Ecto neural progenitor cell (in vitro differentiated cells): ENCODE measurements at regions not wholly inside any gene's neighbourhood (a gene's known extent, or its start where the extent isn't known, plus 50 kb on each side); places are given as distances from the start of the nearest gene placed in this dataset.

Experiments used
- DNase-seq: peaks from one replicate; pipeline ENCODE4 v3.0.0-alpha.2; 2018; ENCODE audit warnings: low spot score

DNA sequence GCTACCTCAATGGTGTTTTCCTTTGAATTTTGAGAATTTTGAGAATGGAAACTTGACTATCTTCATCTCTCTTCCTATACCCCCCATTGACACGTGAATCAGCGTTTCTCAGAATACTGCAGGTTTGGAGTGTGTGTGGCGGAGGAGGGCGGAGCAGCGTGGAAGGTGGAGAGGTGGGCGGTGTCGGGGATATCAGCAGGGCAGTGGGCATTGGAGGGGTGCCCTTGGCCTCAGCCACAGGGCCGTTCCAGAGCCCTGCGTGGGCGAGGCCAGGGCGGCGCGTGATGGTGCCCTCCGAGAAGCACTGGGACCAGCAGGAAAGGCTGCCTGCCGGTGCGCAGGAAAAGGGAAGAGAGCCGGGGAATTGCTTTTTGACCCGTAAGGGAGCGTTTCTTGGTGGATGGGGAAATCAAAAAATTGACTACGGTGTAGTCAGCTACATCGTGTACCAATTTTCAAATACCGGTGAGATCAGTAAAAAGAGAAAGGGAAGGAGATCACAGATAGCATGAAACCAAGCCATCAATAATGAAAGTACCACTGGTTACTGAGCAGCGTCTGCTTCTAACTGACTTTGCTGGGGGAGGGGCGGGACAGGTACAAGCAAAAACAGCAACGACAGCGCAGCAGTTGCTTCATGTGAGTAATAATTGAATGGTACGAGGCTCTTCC is 82.7 kb upstream of the DUSP22 start:
- no peak for DNase-seq

DNA sequence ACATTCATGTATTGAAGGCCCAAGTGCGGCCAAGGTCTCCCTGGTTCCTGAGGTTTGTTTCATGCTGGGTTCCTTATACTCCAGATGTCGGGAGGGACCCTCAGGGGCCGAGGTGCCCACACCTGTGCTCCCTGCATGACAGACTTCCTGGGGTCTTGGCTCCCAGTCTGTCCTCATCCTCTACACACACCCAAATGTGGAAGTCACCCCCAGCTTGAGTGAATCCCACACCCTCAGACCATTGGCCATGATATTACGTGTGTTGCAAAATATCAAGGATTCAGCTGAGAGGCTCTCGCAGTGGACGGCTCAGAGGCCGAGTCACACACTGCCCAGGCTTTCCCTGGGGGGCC is 82.2 kb upstream of the DUSP22 start:
- DNase-seq, result no peak

GRCh38 chr6:210778-211374 is 81.4 kb upstream of the DUSP22 start:
- no peak for DNase-seq

DNA sequence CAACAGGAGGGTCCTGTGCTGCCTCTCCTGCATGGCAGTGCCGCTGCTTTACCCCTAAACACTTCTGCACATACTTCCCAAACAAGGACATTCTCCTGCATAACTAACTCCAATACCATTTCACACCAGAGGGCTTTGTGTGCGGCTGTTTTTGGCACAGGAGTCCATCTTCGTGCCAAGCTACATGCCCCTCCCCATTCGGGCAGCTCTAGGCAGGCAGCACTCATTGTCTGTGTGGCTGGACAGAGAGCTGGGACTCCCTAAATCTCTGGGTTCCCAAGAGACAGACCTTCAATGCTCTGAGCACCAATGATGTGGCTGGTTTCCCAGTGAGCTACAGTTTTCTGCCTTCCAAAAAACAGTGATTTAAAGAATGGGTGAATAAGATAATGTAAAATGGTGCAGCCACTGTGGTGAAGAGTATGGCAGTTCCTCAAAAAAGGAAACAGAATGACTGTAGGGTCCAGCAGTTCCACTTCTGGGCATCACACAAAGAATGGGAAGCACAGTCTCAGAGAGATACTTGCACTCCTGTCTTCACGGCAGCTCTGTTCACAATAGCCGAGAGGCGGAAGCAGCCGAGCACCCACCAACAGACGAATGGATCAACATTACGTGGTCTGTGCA is 80.3 kb upstream of the DUSP22 start:
- no peak for DNase-seq

DNA sequence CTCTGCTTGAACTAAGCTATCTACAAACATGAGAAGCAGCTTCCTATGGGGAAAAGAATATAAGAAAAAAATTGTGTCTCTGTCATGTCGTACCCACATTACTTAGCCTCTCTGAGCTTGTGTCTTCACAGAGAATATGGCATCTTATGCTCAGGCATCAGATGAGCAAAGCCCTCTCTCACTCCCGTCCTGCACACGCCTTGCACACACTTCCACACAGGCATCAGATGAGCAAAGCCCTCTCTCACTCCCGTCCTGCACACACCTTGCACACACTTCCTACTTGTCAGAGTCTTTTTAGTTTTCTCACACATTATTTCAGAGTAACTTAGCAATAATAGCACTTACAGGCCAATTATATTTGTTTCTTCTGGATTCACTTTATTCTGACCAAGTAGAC is 79.0 kb upstream of the DUSP22 start:
- no peak for DNase-seq

DNA sequence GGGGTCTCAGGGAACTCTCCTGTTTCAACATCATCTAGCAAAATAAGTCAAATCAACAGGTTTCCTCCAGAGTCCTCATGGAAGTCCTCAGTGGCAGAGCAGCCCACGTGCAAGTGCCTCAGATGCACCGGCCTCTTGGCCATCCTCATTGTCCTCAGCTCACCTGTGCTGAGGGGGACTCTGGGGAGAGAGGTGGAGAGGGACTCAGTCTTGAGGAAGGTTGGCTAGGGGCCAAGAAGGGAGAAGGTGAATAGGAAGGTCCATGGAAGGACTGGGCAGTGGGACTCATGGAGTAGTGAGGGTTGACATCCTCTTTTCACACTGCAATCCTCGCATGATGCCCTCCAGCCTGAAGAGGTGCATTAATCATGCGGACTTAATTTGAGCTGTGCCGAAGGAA is 77.9 kb upstream of the DUSP22 start:
- DNase-seq, result no peak

DNA sequence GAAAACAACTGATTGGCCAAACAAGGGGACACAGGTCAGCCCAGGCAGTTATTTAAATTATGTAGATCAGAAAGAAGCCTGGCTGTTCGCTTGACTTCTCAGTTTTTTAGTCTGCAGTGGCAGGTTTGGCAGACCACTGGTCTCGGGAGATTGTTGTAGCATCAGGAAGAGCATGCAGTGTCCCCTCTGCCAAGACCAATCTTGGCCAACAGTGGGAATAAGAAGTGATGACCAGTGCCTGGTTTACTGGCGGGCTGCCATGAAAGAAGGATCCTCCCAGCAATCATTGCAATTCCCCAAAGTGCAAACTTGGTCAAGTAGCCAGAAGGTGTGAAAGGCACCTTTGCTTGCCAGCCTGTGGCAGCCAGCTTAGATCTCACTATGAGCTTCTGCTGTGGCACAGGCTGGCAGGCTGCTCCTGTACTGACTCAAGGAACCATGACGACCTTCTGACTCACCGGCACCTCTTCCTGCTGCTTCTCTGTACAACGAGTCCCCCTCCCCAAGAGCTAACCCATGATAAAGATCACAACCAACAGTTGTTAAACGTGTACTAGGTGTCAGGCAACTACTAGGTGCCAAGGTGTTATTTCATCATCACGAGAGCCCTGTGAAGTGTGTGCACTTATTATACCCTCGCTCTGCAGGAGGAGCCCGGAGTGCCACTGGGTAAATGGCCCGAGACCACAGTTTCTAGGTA is 76.8 kb upstream of the DUSP22 start:
- DNase-seq, result no peak

- DNase-seq, result peak; percentile 59
Measured at GRCh38 chr6:217048-217659, 75.1 kb upstream of the DUSP22 start.

DNA sequence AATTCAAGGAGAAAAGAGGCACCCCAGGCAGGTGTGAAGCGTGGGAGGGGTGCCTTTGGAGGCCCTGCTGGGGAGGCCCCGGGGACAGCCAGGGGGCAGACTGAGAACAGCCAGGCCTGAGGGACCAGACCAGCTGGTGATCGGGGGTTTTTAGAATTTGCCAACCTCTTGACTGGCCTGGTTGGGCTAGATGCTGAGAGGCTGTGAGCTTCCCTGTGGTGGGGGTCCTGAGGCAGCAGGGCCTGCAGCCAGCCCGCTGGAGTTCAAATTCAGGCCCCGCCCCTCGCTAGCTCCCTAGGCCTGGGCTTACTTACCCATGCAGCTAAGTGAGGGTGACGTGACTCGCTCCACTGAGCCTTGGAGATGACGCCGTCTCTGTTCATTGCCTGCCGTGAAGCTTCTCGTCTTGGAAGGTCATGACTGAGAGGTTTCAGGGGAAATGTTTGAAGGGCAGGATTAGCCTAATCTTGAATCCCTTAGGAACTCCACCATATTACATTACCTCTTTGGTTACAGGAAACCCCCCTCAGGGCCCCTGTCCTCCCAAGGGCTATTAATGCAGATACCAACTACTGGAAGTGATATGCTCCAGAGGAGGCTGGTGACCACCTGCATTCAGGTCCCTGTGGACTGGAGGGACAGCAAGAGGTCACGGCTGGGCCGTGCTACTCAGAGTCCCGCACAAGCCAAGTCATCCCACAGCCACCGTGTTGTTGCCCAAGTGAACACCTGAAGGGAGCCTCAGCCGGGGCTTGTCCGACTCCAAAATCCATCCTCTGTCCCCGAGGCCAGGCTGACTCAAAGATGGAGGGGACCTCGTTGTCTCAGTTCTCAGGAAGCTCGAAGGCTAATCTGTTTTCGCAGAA is 73.9 kb upstream of the DUSP22 start:
- no peak for DNase-seq

DNA sequence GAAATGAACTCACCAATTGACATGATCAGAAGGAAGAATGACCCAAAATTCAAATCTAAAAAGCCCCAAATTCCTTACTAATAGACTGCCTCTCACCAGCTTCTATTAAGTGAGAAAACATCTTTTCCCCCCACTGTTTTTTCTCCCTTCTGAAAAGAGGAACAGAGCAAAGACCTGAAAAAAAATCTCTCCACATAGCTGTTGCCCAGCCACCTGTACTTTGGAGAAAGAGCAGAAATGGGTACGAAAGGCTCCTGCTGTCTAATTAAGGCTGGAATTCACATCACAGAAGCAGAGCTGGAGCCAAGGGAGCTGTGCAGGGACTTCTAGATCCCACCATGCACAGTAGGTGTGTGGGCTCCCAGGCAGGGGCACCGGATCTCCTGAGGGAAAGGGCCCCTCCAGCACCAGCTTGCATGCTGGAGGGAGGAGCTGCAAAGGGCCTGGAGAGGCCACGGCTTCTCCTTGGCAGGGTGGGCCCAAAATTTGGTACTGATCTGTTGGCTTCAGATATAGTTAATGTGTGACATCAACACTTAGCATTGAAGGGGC is 73.2 kb upstream of the DUSP22 start:
- DNase-seq, result no peak

DNA sequence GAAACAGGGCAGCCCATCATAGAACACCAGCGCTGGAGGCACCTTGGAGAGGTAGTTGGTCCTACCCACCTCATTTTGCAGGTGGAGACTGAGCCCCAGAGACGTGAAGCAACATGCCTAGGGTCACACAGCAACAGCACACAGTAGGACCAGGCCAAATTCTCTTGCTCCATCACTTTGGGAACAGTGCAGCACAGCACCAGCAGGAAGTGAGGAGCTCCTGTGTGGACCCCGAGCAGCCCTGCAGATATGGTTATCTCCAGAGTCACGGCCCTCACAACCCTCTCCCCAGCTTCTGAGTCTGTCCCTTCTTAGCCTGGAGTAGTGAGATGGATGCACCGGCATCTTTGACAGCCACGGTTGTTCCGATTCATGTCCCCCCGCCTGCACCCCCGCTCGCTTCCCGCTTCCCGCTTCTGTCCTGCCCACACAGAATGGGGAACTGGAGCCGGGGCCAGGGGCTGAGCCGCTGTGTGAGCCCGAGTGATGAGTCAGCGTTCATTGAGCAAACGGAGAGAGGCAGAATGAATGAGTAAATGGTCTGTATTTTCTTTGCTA is 72.6 kb upstream of the DUSP22 start:
- no peak for DNase-seq

DNA sequence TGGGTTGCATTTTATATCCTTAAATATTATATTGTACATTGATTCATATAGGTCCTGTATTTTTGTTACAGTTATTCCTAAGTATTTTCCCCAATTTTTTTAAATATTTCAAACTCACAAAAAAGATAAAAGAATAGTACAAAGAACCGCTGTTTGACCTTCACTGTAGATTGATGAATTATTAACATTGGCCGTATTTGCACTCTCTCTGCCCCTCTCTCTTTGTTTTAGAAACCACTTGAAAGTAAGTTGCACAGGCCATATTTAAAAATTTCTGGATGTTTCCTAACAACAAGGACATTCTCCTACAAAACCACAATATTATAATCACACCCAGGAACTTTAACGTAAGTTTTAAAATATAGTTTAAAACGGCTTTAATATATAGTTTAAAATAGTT is 72.0 kb upstream of the DUSP22 start:
- DNase-seq, result no peak

GRCh38 chr6:220721-221475 is 71.4 kb upstream of the DUSP22 start:
- no peak for DNase-seq

- no peak for DNase-seq
Measured at GRCh38 chr6:221531-222349, 70.5 kb upstream of the DUSP22 start.

GRCh38 chr6:222468-222867 is 69.8 kb upstream of the DUSP22 start:
- no peak for DNase-seq

DNA sequence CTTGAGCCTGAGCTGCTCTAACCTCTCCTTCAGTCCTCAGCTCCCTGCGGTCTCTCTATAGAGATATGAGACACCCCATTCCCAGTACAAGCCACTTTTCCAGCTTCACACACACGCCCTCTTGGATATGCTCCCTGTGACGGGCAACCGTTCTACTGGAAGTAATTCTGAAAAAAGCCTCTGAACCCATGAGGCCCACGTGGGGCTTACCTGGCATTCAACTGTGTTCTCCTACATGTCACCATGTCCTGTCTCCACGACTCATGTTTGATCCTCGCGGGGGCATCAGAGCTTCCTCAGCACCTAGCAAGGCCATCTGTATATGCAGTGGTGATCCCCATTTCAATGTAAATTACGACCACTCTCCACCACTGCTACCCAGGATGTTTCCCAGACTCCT is 69.2 kb upstream of the DUSP22 start:
- no peak for DNase-seq

- DNase-seq, result no peak
Measured at GRCh38 chr6:223763-224162, 68.5 kb upstream of the DUSP22 start.

GRCh38 chr6:224350-224749 is 67.9 kb upstream of the DUSP22 start:
- DNase-seq, result no peak

GRCh38 chr6:225121-225721 is 67.1 kb upstream of the DUSP22 start:
- no peak for DNase-seq
